Endothelial cell of umbilical vein (primary cell): ENCODE measurements at regions not wholly inside any gene's neighbourhood (a gene's known extent, or its start where the extent isn't known, plus 50 kb on each side); places are given as distances from the start of the nearest gene placed in this dataset.

Source experiments
- BruUV-seq: library from RNA; stranded (reverse); fragments of 400-500 nt; replicated peaks from 2 replicates; lab custom pipeline; 2021; lab: Mats Ljungman, UMichigan
- CTCF ChIA-PET: fragments of 300-600, 350-600 bp; sonication (Branson Sonifier 250); formaldehyde crosslinking; loops from one replicate; lab custom pipeline; 2021; ENCODE audit warnings: antibody characterized with exemption, inconsistent platforms; lab: Charles Lee
- POLR2A ChIA-PET: fragments of 300-600, 350-600 bp; sonication (Branson Sonifier 250); formaldehyde crosslinking; loops from one replicate; lab custom pipeline; 2021; ENCODE audit warnings: antibody characterized with exemption, inconsistent platforms; lab: Charles Lee
- DNase-seq: peaks from one replicate; pipeline ENCODE4 v3.0.0-alpha.2; 2011; ENCODE audit warnings: low read depth, low spot score
- FAIRE-seq: peaks from 2 replicates; lab custom pipeline; 2011; peaks lifted over from hg19 to GRCh38; lab: Jason Lieb, UNC
- H2AFZ ChIP-seq: 2 replicates; pipeline ENCODE4 v1.6.0; 2012; ENCODE audit warnings: low read depth, low read length, control low read depth, inconsistent platforms
- H3K27ac ChIP-seq: 2 replicates; pipeline ENCODE4 v1.5.1; 2011; ENCODE audit warnings: low read depth, mild to moderate bottlenecking, control low read depth, low read length, moderate library complexity; ENCODE audit not compliant: insufficient read depth
- H3K27me3 ChIP-seq, 2 experiments: 2 replicates each; pipeline versions ENCODE4 v1.6.0 to v1.6.1; 2011; ENCODE audit warnings: low read length in 2 of 2, mixed read lengths in 1 of 2; ENCODE audit not compliant: control insufficient read depth in 2 of 2, insufficient read depth in 2 of 2
- H3K36me3 ChIP-seq, 2 experiments: 2 replicates in 1 of 2; 3 replicates in 1 of 2; pipeline ENCODE4 v1.5.1; 2011; ENCODE audit warnings: low read length in 2 of 2, mild to moderate bottlenecking in 1 of 2, moderate library complexity in 1 of 2; ENCODE audit not compliant: control insufficient read depth in 2 of 2, insufficient read depth in 2 of 2; ENCODE audit errors: extremely low read depth in 1 of 2
- H3K4me1 ChIP-seq: 3 replicates; pipeline ENCODE4 v1.5.1; 2011; ENCODE audit warnings: mild to moderate bottlenecking, low read length; ENCODE audit not compliant: control insufficient read depth, insufficient read depth; ENCODE audit errors: extremely low read depth
- H3K4me2 ChIP-seq: 2 replicates; pipeline ENCODE4 v1.6.1; 2011; ENCODE audit warnings: low read length, control low read depth, mixed read lengths; ENCODE audit not compliant: insufficient read depth
- H3K4me3 ChIP-seq, 3 experiments: fragments of 200-600 bp in 1 of 3; sonication (generic), shearing (Covaris generic) in 1 of 3; replicated peaks in 1 of 3; 2 replicates each; pipeline ENCODE4 v1.5.1; 2011 to 2016; ENCODE audit warnings: control low read depth in 3 of 3, low read length in 3 of 3, mild to moderate bottlenecking in 2 of 3, inconsistent platforms in 1 of 3, low read depth in 1 of 3, moderate library complexity in 1 of 3; ENCODE audit not compliant: insufficient read depth in 1 of 3
- H3K79me2 ChIP-seq: 2 replicates; pipeline ENCODE4 v1.6.0; 2012; ENCODE audit warnings: low read length, inconsistent platforms; ENCODE audit not compliant: control insufficient read depth, insufficient read depth
- H3K9ac ChIP-seq: replicated peaks from 2 replicates; pipeline ENCODE3; 2011; ENCODE audit warnings: low read length, control low read depth; ENCODE audit not compliant: insufficient read depth; ENCODE audit errors: extremely low read depth
- H3K9me1 ChIP-seq: replicated peaks from 3 replicates; pipeline ENCODE4 v1.6.0; 2011; ENCODE audit warnings: mild to moderate bottlenecking, low read length; ENCODE audit not compliant: control insufficient read depth, insufficient read depth; ENCODE audit errors: extremely low read depth
- H3K9me3 ChIP-seq: replicated peaks from 2 replicates; pipeline ENCODE4 v1.5.1; 2012; ENCODE audit warnings: low read length, inconsistent platforms; ENCODE audit not compliant: control insufficient read depth, insufficient read depth
- H4K20me1 ChIP-seq: replicated peaks from 2 replicates; pipeline ENCODE3; 2011; ENCODE audit warnings: mild to moderate bottlenecking, low read length; ENCODE audit not compliant: control insufficient read depth, insufficient read depth; ENCODE audit errors: extremely low read depth
- EZH2 ChIP-seq: IDR thresholded peaks from 2 replicates; pipeline ENCODE4 v1.6.1; 2012; ENCODE audit warnings: borderline replicate concordance, low read depth, mild to moderate bottlenecking, moderate library complexity, low read length, inconsistent platforms; ENCODE audit not compliant: severe bottlenecking
- FOS ChIP-seq: IDR thresholded peaks from 2 replicates; pipeline ENCODE4 v1.6.1; 2011; ENCODE audit warnings: mild to moderate bottlenecking, low read length, moderate library complexity, borderline replicate concordance; ENCODE audit not compliant: insufficient read depth
- GATA2 ChIP-seq: IDR thresholded peaks from 2 replicates; pipeline ENCODE4 v1.7.0; 2011; ENCODE audit warnings: low read depth, mild to moderate bottlenecking, moderate library complexity, mixed read lengths, low read length; ENCODE audit not compliant: insufficient read length, insufficient read depth
- JUN ChIP-seq: IDR thresholded peaks from 2 replicates; pipeline ENCODE4 v1.6.1; 2011; ENCODE audit warnings: borderline replicate concordance, low read depth; ENCODE audit not compliant: insufficient read length, insufficient read depth
- MAX ChIP-seq: IDR thresholded peaks from 2 replicates; pipeline ENCODE4 v1.6.1; 2011; ENCODE audit not compliant: insufficient read depth, insufficient read length
- MYC ChIP-seq: IDR thresholded peaks from one replicate; pipeline ENCODE4 v1.6.1; 2011; ENCODE audit warnings: mild to moderate bottlenecking, low read depth, low read length
- POLR2A ChIP-seq: IDR thresholded peaks from 2 replicates; pipeline ENCODE4 v1.6.1; 2012; ENCODE audit warnings: low read depth, mild to moderate bottlenecking, control low read depth, low read length
- POLR2AphosphoS5 ChIP-seq: IDR thresholded peaks from 2 replicates; pipeline ENCODE4 v1.6.1; 2012; ENCODE audit warnings: low read depth, mild to moderate bottlenecking, control low read depth, low read length, moderate library complexity; ENCODE audit not compliant: insufficient read depth
- dilution Hi-C: fragments of 300-500 bp; cut with MboI; formaldehyde crosslinking; loops from one replicate; pipeline ENCODE4 v1.15.0; 2019; ENCODE audit warnings: low sequenced_read_pairs; ENCODE audit not compliant: extremely low pct_ligation_motif_present
- intact Hi-C: fragments of 100-400 bp; cut with micrococcal nuclease; formaldehyde crosslinking; loops from one replicate; pipeline ENCODE4 v1.10.0; 2022
- TF ChIP-seq, protein P1 (sequence below), 2 donors: IDR thresholded peaks; 1 replicate in 1 of 2; 2 replicates in 1 of 2; pipeline ENCODE4 v1.5.1; 2011; ENCODE audit warnings: low read length in 2 of 2, mild to moderate bottlenecking in 2 of 2, moderate library complexity in 2 of 2, control low read depth in 1 of 2, inconsistent platforms in 1 of 2, low read depth in 1 of 2; ENCODE audit not compliant: insufficient read depth in 1 of 2; ENCODE audit errors: extremely low read depth in 1 of 2

DNA sequence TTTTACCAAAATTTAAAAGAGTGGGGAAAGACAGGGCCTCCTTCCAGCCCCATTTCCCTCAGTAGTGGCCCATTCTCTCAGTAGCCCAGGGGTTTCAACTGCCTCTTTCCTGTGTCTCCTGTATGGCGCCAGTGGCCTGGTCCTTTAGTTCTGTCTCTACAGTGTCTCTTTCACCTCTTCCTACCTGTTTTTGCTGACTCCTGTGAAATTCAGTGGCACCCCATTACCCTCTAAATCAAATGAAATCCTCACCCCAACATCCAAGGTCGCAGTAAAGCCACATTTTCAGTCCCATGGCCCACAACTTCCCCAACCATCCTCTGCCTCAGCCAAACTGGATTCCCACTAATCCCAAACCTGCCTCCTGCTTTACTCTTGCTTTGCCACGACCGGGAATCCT lies 200.7 kb downstream of the IPMK start:
- dilution Hi-C loops (loop anchor here (25.0 kb wide), 1 partner anchor 730 kb away; no protein-coding TSS in a partner anchor), intact Hi-C loops (no loop called here)
- Histone ChIP-seq H3K9me1 (no peaks in the 10 kb centered on the region), H3K27me3 (no peaks in the 10 kb centered on the region), H3K9me3 (no peaks in the 10 kb centered on the region), H3K9ac (no peak overlapping the region), H3K79me2 (no peaks in the 10 kb centered on the region), H4K20me1 (no peaks in the 10 kb centered on the region), H3K4me1 (no peaks in the 10 kb centered on the region), H3K4me3 (no peak overlapping the region), H3K4me2 (no peak overlapping the region), H3K36me3 (no peaks in the 10 kb centered on the region), H3K27ac (no peak overlapping the region), H2AFZ (no peak overlapping the region)
- no TSS peak for BruUV-seq
- DNase-seq (no peak), FAIRE-seq (no peak)
- TF ChIP-seq, protein P1, sequence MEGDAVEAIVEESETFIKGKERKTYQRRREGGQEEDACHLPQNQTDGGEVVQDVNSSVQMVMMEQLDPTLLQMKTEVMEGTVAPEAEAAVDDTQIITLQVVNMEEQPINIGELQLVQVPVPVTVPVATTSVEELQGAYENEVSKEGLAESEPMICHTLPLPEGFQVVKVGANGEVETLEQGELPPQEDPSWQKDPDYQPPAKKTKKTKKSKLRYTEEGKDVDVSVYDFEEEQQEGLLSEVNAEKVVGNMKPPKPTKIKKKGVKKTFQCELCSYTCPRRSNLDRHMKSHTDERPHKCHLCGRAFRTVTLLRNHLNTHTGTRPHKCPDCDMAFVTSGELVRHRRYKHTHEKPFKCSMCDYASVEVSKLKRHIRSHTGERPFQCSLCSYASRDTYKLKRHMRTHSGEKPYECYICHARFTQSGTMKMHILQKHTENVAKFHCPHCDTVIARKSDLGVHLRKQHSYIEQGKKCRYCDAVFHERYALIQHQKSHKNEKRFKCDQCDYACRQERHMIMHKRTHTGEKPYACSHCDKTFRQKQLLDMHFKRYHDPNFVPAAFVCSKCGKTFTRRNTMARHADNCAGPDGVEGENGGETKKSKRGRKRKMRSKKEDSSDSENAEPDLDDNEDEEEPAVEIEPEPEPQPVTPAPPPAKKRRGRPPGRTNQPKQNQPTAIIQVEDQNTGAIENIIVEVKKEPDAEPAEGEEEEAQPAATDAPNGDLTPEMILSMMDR (IDR thresholded peaks at IDR 0.05; ENCODE audit: extremely low read depth in 1 of 2, insufficient read depth in 1 of 2, low read depth in 1 of 2, low read length in 2 of 2) = no peak
- TF ChIP-seq GATA2 = no peak
- TF ChIP-seq FOS = no peak
- TF ChIP-seq EZH2 = no peak
- ChIA-PET POLR2A (no interaction called here), CTCF (no interaction called here)

DNA sequence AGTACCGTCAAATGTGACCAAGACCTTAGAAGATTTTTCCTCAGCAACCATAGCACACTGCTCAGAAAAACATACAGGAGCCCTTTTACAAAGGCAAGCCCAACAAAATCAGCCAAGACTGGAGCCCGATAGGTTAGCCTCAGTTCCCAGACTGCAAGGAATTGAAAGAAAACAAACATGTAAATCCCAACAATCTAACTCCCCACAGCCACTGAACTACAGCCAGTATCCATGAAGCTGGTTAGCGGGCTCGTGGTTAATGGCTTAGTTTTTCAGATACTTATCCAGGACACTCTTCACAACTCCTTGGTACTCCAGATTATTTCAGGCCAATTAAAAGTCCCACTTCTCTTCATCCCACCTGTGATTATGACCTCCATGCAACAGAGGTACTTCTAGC lies 201.6 kb downstream of the IPMK start:
- dilution Hi-C loops (loop anchor here (25.0 kb wide), 1 partner anchor 729 kb away; no protein-coding TSS in a partner anchor), intact Hi-C loops (no loop called here)
- no peaks in the 10 kb centered on the region for H3K79me2 ChIP-seq
- no peak overlapping the region for H3K27ac ChIP-seq
- no peaks in the 10 kb centered on the region for H3K27me3 ChIP-seq
- TF ChIP-seq MYC (no peak), POLR2A (no peak), EZH2 (no peak), POLR2AphosphoS5 (no peak), JUN (no peak), FOS (no peak), GATA2 (no peak), MAX (no peak)
- TF ChIP-seq, protein P1 (IDR thresholded peaks at IDR 0.05; ENCODE audit: extremely low read depth in 1 of 2, insufficient read depth in 1 of 2, low read depth in 1 of 2, low read length in 2 of 2) = no peak
- H3K9me1 ChIP-seq = no peaks in the 10 kb centered on the region
- H3K4me2 ChIP-seq = no peak overlapping the region
- H3K9ac ChIP-seq = no peak overlapping the region
- no peaks in the 10 kb centered on the region for H3K4me1 ChIP-seq
- FAIRE-seq (no peak), DNase-seq (no peak)
- ChIA-PET CTCF (no interaction called here), POLR2A (no interaction called here)
- H2AFZ ChIP-seq = no peak overlapping the region
- no peaks in the 10 kb centered on the region for H3K36me3 ChIP-seq
- no peak overlapping the region for H3K4me3 ChIP-seq
- no peaks in the 10 kb centered on the region for H4K20me1 ChIP-seq
- BruUV-seq = no TSS peak
- no peaks in the 10 kb centered on the region for H3K9me3 ChIP-seq
